Kidney tubule cell (primary cell): ENCODE measurements at regions not wholly inside any gene's neighbourhood (a gene's known extent, or its start where the extent isn't known, plus 50 kb on each side); places are given as distances from the start of the nearest gene placed in this dataset.
"Not testable (repeated sequence)": the region's sequence is repeated elsewhere in the genome, so short reads cannot be mapped to it uniquely, and the experiment has no call there.

Source experiments
- DNase-seq: peaks from one replicate; pipeline ENCODE4 v3.0.0-alpha.2; 2018; ENCODE audit warnings: low spot score

- no peak for DNase-seq
These were observed 119.8 kb downstream of the LRATD1 start for GRCh38 chr2:14752295-14752694.

- peak; percentile 54 for DNase-seq
These were observed 123.6 kb downstream of the LRATD1 start for GRCh38 chr2:14756122-14756541.

DNA sequence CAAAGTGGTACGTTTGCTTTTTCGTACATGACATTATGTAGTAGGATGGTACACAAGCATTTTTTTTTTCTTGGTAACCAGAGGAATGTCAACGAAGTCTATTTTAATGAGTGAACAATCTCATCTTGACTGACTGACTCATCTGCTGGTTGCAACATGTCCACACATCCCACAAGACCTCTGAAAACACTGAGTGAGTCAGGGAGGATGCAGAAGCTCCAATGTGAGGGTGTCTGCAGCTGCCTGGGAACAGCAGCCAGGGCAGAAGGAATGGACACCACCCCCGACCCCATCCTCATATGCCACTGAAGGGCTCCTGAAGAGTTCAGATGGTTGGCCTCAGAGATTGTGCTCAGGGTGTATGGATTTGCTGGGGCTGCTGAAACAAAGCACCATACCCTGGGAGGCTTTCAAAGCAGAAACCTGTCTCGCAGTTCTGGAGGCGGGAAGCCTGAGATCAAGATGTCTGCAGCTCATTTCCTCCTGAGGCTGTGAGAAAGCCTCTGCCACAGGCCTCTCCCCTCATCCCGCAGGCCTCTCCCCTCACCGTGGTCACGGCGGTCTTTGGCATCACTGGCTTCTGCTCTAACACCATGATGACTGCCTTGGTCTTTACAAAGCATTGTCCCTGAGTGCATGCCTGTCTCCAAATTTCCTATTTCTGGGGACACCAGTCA, 124.6 kb downstream of the LRATD1 start:
- peak; percentile 95 for DNase-seq

GRCh38 chr2:14759082-14759481, 126.6 kb downstream of the LRATD1 start:
- DNase-seq = no peak

GRCh38 chr2:14760169-14760568, 127.7 kb downstream of the LRATD1 start:
- no peak for DNase-seq

DNA sequence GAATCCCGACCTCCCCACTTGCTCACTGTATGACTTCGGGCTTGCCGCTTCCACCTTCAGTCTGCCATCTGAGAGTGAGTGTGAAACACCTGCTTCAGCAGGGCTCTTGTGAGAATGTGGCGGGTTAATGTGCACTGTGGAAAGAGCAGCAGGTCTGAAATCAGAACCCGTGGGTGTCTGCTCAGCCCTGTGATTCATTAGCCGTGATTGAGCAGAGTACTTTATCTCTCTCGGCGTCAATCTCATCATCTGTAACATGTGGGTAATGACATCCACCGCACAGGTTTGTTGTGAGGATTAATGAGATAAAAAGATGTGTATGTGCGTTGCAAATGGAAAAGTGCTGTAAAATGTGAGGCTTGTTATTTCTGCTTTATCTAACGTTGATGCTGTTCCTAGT, 128.6 kb downstream of the LRATD1 start:
- peak; percentile 36 for DNase-seq

- DNase-seq = no peak
These were observed 141.2 kb downstream of the LRATD1 start for GRCh38 chr2:14773696-14774095.

DNA sequence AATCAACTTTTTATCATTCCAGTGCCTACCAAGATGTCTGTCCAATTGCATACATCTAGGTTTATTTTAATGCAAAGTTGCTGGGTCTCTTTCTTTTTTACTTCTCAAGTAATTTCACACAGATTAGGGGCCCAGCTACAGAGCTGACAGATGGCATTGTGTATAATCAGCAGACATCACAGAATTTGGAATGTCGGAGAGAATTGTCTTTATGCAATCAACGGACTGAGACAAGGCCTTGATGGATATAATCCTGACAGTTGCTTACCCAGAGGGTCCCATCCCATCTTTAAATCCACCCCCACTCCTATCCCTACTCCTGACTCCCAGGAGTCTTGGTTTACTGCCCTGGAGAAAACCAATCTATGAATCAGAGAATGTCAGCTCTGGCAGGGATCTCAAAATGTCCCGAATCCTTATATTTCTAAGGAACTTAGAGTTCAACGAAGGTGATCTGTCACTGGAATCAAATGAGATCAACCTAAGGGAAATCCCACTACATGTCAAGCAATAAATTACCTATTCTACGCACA, 142.0 kb downstream of the LRATD1 start:
- DNase-seq = no peak

GRCh38 chr2:14776216-14776615, 143.7 kb downstream of the LRATD1 start:
- peak; percentile 36 for DNase-seq

- peak; percentile 83 for DNase-seq
These were observed 145.5 kb downstream of the LRATD1 start for GRCh38 chr2:14778015-14778414.

DNA sequence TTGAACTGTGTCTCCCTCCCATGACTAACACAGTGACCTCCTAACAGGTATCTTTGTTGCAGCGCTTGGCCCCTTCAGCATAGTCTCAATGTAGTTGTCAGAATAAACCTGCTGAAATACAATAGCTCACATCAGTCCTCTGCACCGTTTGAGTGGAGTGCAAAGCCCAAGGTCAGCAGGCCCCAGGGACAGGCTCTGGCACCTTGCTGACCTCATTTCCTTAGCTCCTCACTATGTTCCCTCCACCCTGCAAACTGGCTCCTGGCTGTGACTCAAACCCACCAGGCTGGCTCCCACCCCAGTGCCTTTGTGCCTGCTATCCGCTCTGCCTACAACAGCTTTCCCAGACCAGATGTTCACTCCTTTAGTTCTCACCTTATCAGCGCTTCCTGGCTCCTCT, 146.7 kb downstream of the LRATD1 start:
- DNase-seq = peak; percentile 64

- DNase-seq = peak; percentile 58
These were observed 148.6 kb downstream of the LRATD1 start for GRCh38 chr2:14781142-14781541.

DNA sequence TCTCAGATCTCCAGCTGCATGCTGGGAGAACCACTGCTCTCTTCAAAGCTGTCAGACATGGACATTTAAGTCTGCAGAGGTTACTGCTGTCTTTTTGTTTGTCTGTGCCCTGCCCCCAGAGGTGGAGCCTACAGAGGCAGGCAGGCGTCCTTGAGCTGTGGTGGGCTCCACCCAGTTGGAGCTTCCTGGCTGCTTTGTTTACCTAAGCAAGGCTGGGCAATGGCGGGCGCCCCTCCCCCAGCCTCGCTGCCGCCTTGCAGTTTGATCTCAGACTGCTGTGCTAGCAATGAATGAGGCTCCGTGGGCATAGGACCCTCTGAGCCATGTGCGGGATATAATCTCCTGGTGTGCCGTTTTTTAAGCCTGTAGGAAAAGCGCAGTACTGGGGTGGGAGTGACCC, 156.3 kb downstream of the LRATD1 start:
- DNase-seq = not testable (repeated sequence)

GRCh38 chr2:14790041-14790640, 157.6 kb downstream of the LRATD1 start:
- DNase-seq = no peak

- DNase-seq = no peak
These were observed 171.5 kb downstream of the LRATD1 start for GRCh38 chr2:14803994-14804393.

GRCh38 chr2:14804902-14805301, 172.4 kb downstream of the LRATD1 start:
- no peak for DNase-seq

- no peak for DNase-seq
These were observed 174.1 kb downstream of the LRATD1 start for GRCh38 chr2:14806613-14807012.

DNA sequence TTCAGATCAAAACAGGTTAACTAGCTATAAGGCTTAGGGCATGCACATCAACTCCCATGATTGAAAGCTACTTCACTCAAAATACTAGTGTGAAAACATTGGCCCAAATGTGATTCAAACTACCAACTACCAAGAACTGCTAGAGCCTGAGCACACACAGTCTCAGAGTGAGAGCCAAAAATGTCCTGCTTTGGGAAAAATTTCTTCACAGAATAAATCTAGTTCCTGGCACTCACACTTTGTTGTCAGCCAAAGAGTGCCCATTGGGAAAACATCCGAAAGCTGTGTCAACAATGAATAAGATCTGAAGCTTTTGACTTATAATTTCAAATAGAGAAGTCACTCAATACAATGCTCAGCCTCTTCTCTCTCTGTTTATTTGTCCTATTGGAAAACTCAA, 182.7 kb downstream of the LRATD1 start:
- no peak for DNase-seq

DNA sequence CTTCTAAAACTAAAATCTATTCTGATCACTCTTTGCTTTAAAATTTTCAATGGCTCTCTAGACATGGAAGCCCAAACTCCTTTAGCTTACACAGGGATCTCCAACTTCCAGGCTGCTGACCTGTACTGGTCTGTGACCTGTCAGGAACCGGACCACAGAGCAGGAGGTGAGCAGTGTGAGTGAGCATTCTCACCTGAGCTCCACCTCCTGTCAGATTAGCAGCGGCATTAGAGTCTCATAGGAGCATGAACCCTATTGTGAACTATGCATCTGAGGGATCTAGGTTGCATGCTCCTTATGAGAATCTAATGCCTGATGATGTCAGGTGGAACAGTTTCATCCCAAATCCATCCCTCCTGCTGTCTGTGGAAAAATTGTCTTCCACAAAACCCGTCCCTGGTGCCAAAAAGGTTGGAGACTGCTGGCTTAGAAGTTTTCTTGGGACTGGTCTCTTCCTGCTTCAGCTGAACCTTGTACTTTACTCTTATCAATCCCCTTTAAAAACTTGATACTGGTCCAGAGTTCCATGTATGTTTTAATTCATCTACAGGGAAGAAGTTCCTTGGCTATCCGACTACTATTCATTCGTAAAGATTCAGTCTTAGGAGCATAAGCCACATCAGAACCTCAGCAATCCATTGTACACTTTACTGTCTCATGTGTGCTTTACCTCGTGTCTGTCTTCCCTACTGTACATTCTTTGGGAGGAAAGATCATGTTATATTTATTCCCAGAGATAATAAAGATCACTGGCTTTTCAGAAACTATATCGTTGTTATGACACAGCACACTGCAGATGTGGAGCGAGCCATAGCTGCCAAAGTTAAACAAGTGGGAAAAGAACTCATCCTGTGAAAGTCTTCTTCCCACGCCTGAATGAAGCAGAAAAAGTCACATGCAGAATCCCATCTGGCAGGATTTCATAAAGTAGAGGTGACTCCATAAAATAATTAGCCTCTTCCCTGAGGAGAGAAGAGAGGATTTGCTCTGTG, 183.8 kb downstream of the LRATD1 start:
- DNase-seq = no peak

- no peak for DNase-seq
These were observed 185.3 kb downstream of the LRATD1 start for GRCh38 chr2:14817848-14818247.

- peak; percentile 57 for DNase-seq
These were observed 194.0 kb downstream of the LRATD1 start for GRCh38 chr2:14826518-14826917.

- peak; percentile 40 for DNase-seq
These were observed 194.9 kb downstream of the LRATD1 start for GRCh38 chr2:14827226-14828023.
